A172 (cell line): ENCODE measurements at regions not wholly inside any gene's neighbourhood (a gene's known extent, or its start where the extent isn't known, plus 50 kb on each side); places are given as distances from the start of the nearest gene placed in this dataset.
"Not testable (repeated sequence)": the region's sequence is repeated elsewhere in the genome, so short reads cannot be mapped to it uniquely, and the experiment has no call there.

Source experiments
- DNase-seq: peaks from one replicate; pipeline ENCODE4 v3.0.0-alpha.2; 2015; ENCODE audit warnings: low spot score

DNA sequence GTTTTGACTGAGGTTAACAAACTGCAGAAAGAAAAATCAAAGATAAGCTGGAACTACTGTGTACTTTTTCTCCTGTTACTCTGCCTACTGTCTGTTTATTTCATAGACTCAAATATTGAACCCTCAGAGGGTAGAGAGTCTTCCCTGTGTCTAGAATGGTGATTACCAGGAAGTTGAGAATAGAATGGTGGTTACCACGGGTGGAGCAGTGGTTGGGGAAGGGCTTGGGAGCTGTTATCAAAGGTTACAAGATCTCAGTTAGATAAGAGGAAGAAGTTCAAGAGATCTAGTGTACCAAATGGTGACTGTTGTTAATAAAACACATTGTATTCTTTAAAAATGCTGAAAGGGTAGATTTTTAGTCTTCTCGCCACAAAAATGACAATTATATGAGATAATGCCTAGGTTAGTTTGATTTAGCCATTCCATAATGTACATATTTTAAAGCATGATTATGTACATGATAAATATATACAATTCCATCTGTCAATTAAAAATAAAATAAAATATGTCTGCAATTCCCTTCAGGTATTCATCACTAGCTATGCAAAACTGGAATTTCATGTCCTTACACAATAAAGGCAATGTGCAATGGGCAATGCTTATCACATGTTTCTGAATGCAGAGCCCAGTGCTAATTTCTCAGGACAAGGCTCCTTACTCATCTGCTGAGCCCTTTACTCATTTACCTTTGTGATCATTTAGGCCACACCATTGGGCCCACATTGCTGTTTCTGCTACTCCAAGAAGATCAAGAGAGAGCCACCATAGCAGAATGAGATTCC, 474.3 kb upstream of the CAMK1G start:
- no peak for DNase-seq

DNA sequence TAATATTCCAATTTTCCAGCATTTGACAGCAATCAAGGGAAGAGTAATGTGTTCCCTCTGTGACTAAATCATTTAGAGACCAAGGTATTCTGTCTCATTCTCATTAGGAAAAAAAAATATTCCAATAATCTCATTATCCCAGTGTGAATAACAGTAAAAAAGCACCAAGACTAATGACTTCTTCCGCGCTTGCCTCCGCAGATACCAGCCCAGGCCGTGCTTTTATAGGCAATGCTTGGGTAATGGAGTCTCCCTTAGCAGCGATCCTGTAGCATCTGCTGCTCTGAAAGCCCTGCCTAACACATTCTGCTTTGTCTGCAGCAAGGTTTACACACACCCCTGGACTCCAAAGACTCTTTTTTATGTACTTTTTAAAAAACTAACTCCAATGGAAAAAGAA, 470.0 kb upstream of the CAMK1G start:
- DNase-seq, result no peak

- no peak for DNase-seq
Observed at GRCh38 chr1:209116705-209117104, 466.8 kb upstream of the CAMK1G start.

DNA sequence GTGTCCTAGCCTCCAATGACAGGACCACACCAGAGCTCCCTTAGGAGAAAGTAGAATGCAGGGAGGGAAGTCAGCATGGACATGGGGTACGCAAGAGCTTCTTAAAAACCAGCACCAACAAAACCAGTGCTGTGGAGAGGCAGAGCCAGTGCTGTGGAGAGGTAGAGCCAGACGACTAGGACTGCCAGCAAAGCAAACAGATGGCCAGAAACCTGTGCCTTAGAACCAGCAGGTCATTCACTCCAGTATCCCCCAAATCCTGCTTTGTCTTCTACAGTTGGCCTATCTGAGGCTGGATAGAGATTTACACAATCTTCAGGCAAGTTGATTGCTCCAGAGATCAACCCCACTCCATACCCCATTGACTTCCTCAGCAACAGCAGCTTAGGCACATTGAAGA, 459.9 kb upstream of the CAMK1G start:
- no peak for DNase-seq

- not testable (repeated sequence) for DNase-seq
Observed at GRCh38 chr1:209129091-209129490, 454.4 kb upstream of the CAMK1G start.

DNA sequence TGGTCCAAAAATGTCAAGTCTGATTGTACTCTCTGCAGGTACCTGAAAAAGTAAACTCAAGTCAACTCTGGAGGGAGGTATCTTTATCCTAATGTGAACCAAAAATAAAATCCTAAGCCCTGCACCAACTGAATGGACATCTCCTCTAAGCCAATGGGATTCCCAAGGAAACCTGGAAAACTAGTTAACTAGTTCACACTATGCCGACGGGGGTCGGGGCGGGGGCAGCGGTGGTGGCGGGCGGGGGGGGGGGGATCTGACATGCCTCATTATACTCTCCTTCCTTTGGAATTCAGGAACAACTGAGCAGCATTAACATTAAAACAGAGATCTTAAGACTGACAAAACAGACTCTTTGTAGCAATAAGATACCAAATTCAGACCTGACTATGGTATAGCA, 452.6 kb upstream of the CAMK1G start:
- no peak for DNase-seq

GRCh38 chr1:209132736-209133467, 450.6 kb upstream of the CAMK1G start:
- DNase-seq, result no peak

DNA sequence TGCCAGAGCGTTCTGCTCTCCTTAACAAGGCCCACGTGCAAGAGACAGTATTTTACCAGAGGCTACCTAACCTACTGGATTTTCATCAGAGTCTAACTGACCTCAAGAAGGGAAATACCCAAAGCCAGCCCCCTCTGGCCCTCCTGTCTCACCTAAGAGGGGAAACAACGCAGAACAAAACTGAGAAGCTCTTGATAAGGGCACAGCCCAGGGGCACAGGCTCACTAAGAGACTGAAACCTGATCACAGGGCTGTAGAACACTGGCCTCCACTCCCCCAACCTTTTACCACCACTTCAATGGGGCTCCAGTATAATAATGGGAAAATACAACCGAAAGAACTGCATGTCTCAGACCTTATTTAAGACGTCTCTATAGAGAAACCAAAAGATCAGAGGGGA, 449.5 kb upstream of the CAMK1G start:
- DNase-seq, result no peak

DNA sequence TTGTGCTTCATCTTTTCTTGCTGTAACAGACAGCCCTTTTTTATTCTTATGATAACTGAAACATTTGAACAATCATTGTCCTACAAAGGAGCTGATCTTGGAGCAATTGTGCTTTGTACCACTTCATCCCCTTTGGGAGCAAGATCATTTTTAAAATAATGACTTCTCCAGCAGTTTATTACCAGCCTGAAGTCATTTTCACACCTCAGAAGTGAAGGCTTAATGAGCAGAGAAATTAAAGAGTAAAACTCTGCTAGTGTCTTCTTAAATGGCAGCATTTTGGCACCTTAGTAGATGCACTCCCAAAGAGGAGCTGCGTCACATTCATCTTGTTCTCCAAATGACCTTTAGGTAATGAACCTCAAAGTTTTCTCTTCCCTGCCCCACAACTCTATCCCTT, 439.6 kb upstream of the CAMK1G start:
- no peak for DNase-seq

GRCh38 chr1:209150114-209150513, 433.4 kb upstream of the CAMK1G start:
- peak; percentile 72 for DNase-seq

DNA sequence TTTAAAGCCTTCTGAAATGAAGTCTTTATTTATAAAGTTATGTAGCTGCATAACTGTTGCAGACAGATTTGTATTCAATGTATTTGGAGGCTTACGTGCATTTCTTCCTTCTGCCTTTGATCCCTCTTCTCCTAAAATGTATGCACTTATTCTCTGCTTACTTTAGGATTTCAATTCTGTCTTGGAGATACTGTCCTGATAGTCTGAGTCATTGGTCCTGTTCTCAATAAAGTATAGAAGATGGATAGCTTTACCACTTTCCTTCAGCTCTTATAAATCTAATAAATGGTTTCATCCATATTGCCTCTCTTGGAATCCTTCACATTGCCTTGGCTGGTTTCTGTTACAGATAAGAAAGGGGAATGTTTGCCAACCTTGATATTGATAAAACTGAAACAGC, 430.1 kb upstream of the CAMK1G start:
- no peak for DNase-seq

- DNase-seq, result no peak
Observed at GRCh38 chr1:209154912-209155311, 428.6 kb upstream of the CAMK1G start.

- DNase-seq, result peak; percentile 35
Observed at GRCh38 chr1:209155546-209155945, 428.0 kb upstream of the CAMK1G start.

GRCh38 chr1:209156991-209157390, 426.5 kb upstream of the CAMK1G start:
- DNase-seq, result no peak

DNA sequence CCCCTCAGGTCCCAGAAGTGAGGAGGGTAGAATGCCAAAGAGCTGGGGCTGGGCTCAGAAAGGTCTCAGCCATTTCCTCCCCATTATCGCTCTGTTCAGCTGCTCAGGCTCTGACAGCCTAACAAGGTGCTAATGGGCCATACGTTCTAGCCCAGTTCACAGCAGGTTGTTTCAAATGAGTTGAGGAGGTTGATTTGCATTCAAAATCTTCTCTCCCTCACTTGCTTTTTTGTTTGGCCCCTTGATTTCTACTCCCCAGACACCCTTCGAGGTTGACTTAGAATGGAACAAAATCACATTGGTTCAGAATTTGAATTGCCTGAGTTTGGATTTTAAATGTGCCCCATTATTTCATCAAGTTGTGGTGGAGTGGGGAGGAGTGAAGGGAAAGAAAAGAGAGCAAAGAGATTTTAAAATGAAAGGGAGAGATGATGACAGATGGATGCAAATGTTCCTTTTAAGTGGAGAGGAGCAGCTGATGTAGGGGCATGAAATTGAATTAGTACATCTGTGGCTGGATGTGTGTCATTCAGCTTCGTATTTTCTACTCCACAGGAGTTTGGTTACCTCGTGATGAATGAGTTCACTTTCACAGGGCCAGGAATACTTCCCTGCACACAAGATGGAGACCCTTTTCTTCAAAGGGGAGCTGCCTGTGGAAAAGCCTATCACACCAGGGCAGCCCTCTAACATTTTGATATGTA, 425.8 kb upstream of the CAMK1G start:
- DNase-seq, result no peak

- no peak for DNase-seq
Observed at GRCh38 chr1:209158851-209159250, 424.7 kb upstream of the CAMK1G start.

- no peak for DNase-seq
Observed at GRCh38 chr1:209160230-209160629, 423.3 kb upstream of the CAMK1G start.

DNA sequence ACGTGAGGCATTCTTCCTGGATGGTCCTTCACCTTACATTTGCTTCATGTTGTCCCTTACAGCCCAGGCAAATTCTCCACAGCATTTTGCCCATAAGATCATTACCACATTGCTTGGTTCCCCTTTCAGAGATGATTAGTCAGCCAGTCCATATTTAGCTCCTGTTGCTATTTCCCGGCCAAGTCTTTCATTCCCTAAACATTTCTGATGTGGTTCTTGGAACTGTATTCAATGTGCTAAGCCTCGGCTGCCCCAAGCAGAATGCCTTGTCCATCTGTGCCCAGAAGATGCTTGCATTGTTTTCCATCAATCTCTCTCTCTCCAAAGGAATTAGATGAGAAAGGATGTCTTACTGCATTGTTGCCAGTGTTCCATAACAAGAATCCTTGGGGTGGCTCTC, 420.9 kb upstream of the CAMK1G start:
- no peak for DNase-seq

- DNase-seq, result peak; percentile 46
Observed at GRCh38 chr1:209168204-209168603, 415.3 kb upstream of the CAMK1G start.

GRCh38 chr1:209171151-209171550, 412.4 kb upstream of the CAMK1G start:
- no peak for DNase-seq

DNA sequence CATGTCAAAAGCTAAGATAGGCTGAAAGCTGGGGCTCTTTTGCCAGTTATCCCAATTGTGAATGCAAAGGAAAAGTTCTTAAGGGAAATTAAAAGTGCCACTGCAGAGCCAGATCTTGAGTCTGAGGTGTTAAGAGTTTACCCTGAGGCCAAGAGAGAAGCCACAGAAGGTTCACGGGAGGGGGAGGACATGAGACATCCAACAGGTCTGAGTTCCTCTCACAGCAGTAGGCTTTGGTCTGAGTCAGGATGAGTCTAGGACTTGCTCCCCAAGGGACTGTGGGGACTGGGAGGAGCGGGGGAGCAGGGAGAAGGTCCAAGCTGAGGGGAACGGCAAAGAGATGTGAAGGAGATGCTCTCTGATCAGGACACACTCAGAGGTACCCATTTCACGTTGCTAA, 411.2 kb upstream of the CAMK1G start:
- no peak for DNase-seq

- DNase-seq, result not testable (repeated sequence)
Observed at GRCh38 chr1:209172792-209173542, 410.5 kb upstream of the CAMK1G start.
